HUES48 (cell line): ENCODE measurements at regions not wholly inside any gene's neighbourhood (a gene's known extent, or its start where the extent isn't known, plus 50 kb on each side); places are given as distances from the start of the nearest gene placed in this dataset.

ENCODE experiments used
- H3K27ac ChIP-seq: one replicate; pipeline ENCODE4 v1.7.0; 2013; ENCODE audit warnings: low read depth, low read length, inconsistent platforms
- H3K27me3 ChIP-seq: 2 replicates; pipeline ENCODE4 v1.6.1; 2013; ENCODE audit warnings: mild to moderate bottlenecking, low read length; ENCODE audit not compliant: control insufficient read depth, insufficient read depth
- H3K36me3 ChIP-seq: 2 replicates; pipeline ENCODE4 v1.6.1; 2013; ENCODE audit warnings: low read length; ENCODE audit not compliant: control insufficient read depth, insufficient read depth
- H3K4me1 ChIP-seq: 2 replicates; pipeline ENCODE4 v1.6.1; 2013; ENCODE audit warnings: mild to moderate bottlenecking, low read length; ENCODE audit not compliant: control insufficient read depth, insufficient read depth
- H3K4me3 ChIP-seq: 2 replicates; pipeline ENCODE4 v1.5.1; 2013; ENCODE audit warnings: mild to moderate bottlenecking, low read depth, low read length
- H3K9ac ChIP-seq: 2 replicates; pipeline ENCODE4 v1.6.1; 2013; ENCODE audit warnings: mild to moderate bottlenecking, low read depth, low read length, moderate library complexity
- H3K9me3 ChIP-seq: 2 replicates; pipeline ENCODE4 v1.6.1; 2013; ENCODE audit warnings: low read length; ENCODE audit not compliant: control insufficient read depth, insufficient read depth

DNA sequence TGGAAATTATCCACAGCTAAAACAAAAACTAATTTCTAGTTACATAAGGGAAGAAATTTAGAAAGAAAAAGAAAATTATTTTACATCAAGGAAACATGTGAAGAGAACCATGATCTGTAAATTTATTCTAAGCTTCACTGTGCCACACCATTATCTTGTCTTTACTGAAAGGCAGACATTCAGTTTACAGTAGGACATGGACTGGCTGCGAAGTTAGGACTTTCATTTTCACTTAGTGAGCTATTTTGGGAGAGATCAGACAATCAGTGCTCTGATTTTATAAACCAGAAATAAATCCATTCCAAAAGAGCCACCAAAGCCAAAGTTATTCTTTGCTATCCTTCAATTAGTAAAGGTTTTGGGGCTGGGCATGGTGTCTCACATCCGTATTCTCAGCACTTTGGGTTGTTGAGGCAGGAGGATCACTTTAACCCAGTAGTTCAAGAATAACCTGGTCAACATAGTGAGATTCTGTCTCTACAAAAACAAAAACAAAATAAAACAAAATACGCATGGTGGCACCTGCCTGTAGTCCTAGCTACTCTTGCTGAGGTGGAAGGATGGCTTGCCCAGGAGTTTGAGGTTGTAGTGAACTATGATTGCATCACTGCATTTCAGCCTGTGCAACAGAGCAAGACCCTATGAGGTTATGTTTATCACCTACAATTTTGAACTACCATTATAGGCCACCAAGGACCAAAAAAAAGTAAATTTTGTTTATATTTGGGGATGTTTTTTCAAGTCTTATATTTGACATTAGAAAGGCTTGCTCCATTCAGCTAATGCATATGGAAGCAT is 1084.8 kb upstream of the ATXN7L3B start:
- H3K27me3 ChIP-seq, result peaks cover 41% of the 10 kb centered on the region
- H3K4me1 ChIP-seq, result no peaks in the 10 kb centered on the region
- no peak overlapping the region for H3K4me3 ChIP-seq
- H3K9me3 ChIP-seq, result no peaks in the 10 kb centered on the region
- no peak overlapping the region for H3K27ac ChIP-seq
- no peak overlapping the region for H3K9ac ChIP-seq
- H3K36me3 ChIP-seq, result no peaks in the 10 kb centered on the region

DNA sequence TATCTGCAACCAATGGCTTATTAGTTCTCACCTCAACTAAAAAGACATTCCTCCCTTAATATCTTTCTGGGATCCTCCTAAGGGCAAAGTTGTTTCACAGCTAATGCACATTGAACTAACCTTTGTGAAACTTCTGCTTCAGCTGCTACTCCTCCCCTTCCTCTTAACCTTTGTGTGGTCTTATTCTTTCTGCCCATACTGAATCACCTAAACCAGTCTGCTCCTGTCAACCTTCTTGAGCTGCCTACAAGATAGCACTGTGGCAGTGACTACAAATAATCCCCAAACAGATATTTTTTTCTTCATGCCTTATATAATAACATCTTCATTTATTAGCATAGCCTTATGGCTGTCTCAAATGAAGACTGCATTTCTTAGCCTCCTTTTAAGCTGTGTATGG is 1077.4 kb upstream of the ATXN7L3B start:
- H3K9me3 ChIP-seq, result no peaks in the 10 kb centered on the region
- H3K4me1 ChIP-seq, result no peaks in the 10 kb centered on the region
- no peak overlapping the region for H3K9ac ChIP-seq
- H3K27me3 ChIP-seq, result peaks cover 63% of the 10 kb centered on the region
- no peaks in the 10 kb centered on the region for H3K36me3 ChIP-seq
- no peak overlapping the region for H3K27ac ChIP-seq
- H3K4me3 ChIP-seq, result no peak overlapping the region

DNA sequence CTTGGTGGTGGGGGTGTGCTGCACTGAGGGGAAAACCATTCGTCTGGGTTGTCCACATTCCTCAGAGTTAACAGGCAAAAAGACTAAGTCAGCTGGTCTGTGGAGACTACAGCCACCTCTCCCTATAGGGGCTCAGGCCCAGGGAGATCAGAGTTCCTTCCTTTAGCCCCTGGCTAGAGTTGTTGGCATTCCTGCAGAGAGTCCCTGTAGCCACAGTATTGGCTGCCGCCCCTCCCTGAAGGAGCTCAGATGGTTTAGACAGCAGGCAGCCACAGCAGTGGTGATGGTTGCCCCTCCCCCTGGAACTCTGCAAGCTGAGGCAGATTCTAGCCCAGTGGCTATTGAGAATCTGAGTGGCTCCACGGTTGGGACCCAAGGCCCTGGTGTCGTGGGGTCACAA is 1072.5 kb upstream of the ATXN7L3B start:
- Histone ChIP-seq H3K9ac (no peak overlapping the region), H3K27ac (no peak overlapping the region), H3K4me3 (no peak overlapping the region), H3K4me1 (no peaks in the 10 kb centered on the region), H3K9me3 (no peaks in the 10 kb centered on the region), H3K36me3 (no peaks in the 10 kb centered on the region), H3K27me3 (peaks cover 15% of the 10 kb centered on the region)

DNA sequence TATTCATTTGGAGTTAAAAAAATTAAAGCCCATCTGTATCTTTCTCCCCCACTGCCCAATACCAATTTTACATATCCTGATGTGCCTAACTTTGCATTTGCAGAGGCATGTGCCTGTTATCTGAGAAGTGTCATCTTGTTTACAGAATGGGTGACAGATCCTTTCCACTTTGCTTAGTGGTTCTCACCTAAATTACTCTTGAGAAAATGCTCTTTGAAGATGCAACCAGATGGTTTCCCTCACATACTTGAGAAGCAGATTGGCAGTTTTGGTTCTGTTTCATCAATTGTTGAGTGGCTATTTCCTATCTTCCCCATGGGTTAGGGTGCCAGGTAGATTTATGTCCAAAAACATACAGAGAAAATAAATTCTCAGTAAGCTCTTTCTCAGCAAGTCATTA is 1051.4 kb upstream of the ATXN7L3B start:
- H3K4me3 ChIP-seq, result no peak overlapping the region
- no peak overlapping the region for H3K9ac ChIP-seq
- H3K4me1 ChIP-seq, result peaks cover 18% of the 10 kb centered on the region
- no peak overlapping the region for H3K27ac ChIP-seq
- no peaks in the 10 kb centered on the region for H3K27me3 ChIP-seq
- peaks cover 2% of the 10 kb centered on the region; the same call in 1 of the 2 replicates for H3K9me3 ChIP-seq
- no peaks in the 10 kb centered on the region for H3K36me3 ChIP-seq

DNA sequence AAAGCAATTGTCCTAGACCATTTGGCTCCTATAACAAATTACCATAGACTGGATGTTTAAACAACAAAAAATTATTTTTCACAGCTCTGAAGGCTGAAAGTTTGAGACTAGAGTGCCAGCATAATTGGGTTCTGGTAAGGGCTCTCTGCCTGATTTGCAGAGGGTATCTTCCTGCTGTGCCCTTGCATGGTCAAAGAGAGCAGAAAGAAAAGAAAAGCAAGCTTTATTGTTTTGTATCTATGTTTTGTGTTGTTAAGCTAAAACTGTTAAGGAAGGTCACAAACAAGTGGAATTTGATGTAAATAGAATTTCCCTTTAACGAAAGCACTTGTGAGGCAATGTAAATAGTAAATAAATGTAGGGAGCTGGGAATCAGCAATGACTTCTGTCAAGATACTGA is 1031.0 kb upstream of the ATXN7L3B start:
- H3K36me3 ChIP-seq, result no peaks in the 10 kb centered on the region
- H3K27me3 ChIP-seq, result no peaks in the 10 kb centered on the region
- peaks cover 12% of the 10 kb centered on the region for H3K4me1 ChIP-seq
- no peak overlapping the region for H3K9ac ChIP-seq
- no peak overlapping the region for H3K4me3 ChIP-seq
- no peak overlapping the region for H3K27ac ChIP-seq
- peaks cover 6% of the 10 kb centered on the region; the same call in 1 of the 2 replicates for H3K9me3 ChIP-seq

DNA sequence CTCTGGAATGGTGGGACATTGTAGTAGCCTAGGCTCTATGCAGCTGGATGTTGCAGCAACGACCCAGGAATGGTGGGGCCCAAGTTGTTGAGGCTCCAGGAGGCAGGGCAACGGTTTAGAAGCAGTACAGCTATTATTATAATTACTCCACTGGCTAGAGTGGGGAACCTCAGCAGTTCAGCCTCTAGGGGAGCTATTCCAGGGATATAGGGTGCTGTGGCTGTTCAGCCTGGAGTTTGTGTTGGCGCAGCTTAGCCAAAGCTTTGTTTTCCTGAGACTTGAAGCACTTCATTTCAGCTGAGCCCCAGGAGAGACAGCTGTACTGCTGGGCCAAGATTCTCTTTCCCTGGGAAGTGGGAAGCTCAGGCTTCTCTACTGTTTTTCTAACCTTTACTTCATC is 1023.0 kb upstream of the ATXN7L3B start:
- H3K27ac ChIP-seq, result no peak overlapping the region

DNA sequence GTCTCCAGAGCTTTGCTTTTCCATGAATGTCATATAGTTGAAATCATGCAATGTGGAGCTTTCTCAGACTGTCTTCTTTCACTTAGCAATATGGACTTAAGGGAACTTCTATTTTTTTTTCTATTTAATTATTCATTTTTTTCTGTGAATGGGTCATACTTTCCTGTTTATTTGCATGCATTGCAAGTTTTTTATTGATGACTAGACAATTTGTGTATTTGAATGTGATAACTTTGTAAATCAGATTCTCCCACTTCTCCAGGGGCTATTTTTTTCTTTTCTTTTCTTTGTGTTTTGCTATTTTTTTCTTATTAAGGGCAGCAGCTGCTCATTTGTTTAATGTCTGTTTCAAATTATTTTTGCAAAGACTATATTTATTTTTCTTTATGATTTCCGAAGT is 1019.8 kb upstream of the ATXN7L3B start:
- Histone ChIP-seq H3K27me3 (no peaks in the 10 kb centered on the region), H3K9me3 (no peaks in the 10 kb centered on the region; the same call in 1 of the 2 replicates), H3K4me3 (no peak overlapping the region), H3K36me3 (no peaks in the 10 kb centered on the region), H3K9ac (no peak overlapping the region), H3K4me1 (no peaks in the 10 kb centered on the region), H3K27ac (no peak overlapping the region)

More for the DNA sequence above, 1023.0 kb upstream of the ATXN7L3B start:
- H3K9me3 ChIP-seq, result no peaks in the 10 kb centered on the region
- no peaks in the 10 kb centered on the region for H3K27me3 ChIP-seq
- no peaks in the 10 kb centered on the region for H3K4me1 ChIP-seq
- no peak overlapping the region for H3K4me3 ChIP-seq
- H3K36me3 ChIP-seq, result no peaks in the 10 kb centered on the region
- no peak overlapping the region for H3K9ac ChIP-seq

DNA sequence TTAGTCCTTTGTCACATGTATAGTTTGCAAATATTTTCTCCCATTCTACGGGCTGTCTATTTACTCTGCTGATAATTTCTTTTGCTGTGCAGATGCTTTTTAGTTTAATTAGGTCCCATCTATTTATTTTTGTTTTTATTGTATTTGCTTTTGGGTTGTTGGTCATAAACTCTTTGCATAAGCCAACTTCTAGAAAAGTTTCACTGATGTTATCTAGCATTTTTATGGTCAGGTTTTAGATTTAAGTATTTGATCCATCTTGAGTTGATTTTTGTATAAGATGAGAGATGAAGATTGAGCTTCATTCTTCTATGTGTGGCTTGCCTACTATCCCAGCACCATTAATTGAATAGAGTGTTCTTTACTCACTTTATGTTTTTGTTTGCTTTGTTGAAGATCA is 1008.4 kb upstream of the ATXN7L3B start:
- Histone ChIP-seq H3K9me3 (no peaks in the 10 kb centered on the region), H3K4me1 (no peaks in the 10 kb centered on the region), H3K27me3 (no peaks in the 10 kb centered on the region), H3K4me3 (no peak overlapping the region), H3K27ac (no peak overlapping the region), H3K36me3 (no peaks in the 10 kb centered on the region), H3K9ac (no peak overlapping the region)

DNA sequence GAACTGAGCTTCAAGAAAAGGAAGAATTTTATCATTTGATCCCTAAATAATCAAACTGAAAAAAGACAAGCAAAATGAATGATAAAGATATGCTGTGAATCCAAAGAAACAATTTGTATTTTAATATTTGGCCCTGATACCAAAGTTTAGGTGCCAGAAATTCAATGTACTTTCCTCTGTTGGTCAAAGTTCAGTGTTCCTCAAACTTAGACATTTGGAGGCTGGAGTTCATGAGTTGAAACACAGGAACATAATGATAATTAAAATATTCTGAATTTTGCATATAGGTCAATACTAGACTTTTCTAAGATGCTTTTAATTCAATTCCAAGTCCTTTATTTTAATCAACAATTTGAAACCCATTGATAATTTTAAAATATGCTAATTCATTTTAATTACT is 1007.7 kb upstream of the ATXN7L3B start:
- Histone ChIP-seq H3K27me3 (no peaks in the 10 kb centered on the region), H3K4me3 (no peak overlapping the region), H3K9me3 (no peaks in the 10 kb centered on the region), H3K9ac (no peak overlapping the region), H3K4me1 (no peaks in the 10 kb centered on the region), H3K36me3 (no peaks in the 10 kb centered on the region), H3K27ac (no peak overlapping the region)

DNA sequence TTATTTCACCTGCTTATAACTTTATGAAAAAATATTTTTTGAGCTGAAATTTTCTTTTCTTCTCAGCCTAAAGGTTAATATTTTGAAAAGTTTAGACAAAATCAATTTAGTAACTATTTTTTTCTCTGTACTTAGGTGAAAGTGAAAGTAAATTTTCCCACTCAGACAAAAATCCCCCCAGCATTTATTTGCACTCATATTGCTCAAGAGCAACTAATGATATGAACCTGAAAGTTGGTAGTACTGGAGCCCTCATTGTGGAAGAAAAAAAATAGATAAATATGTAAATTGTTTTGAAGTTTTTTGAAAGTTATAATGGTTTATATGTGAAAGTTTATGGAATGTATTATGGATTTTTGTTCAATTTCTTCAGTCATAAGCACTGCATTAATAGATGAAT is 1005.9 kb upstream of the ATXN7L3B start:
- no peak overlapping the region for H3K27ac ChIP-seq
- no peaks in the 10 kb centered on the region for H3K9me3 ChIP-seq
- no peaks in the 10 kb centered on the region for H3K27me3 ChIP-seq
- no peaks in the 10 kb centered on the region for H3K36me3 ChIP-seq
- no peak overlapping the region for H3K9ac ChIP-seq
- H3K4me3 ChIP-seq, result no peak overlapping the region
- 0 out of 2 replicates have a peak, but pooled peaks cover 3% of the 10 kb centered on the region for H3K4me1 ChIP-seq

DNA sequence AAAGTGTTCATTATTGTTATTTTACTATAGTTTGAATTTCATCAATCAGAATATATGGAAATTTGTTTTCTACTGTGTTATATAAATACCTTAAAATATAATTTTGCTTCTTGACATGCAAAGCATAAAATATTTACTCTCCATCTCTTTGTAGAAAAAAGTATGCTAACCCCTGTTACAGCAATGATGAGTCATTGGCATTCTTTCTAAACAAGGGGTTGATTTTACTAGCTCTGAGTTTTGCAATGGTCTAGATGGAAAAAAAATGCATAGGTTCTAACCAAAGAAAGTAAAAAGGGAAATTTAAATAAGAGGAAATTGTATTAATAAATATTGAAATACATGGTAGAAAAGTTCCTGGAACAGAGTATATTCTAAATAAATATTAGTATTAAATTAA is 990.2 kb upstream of the ATXN7L3B start:
- Histone ChIP-seq H3K36me3 (no peaks in the 10 kb centered on the region), H3K27ac (no peak overlapping the region), H3K27me3 (no peaks in the 10 kb centered on the region), H3K9ac (no peak overlapping the region), H3K9me3 (no peaks in the 10 kb centered on the region), H3K4me3 (no peak overlapping the region), H3K4me1 (no peaks in the 10 kb centered on the region)
